HG03442 (cell line): ENCODE measurements at regions not wholly inside any gene's neighbourhood (a gene's known extent, or its start where the extent isn't known, plus 50 kb on each side); places are given as distances from the start of the nearest gene placed in this dataset.
"Not testable (repeated sequence)": the region's sequence is repeated elsewhere in the genome, so short reads cannot be mapped to it uniquely, and the experiment has no call there.

Experiments
- ATAC-seq: cut with Tn5 transposase; IDR thresholded peaks from one replicate; pipeline ENCODE4 v1.9.1; 2021; ENCODE audit warnings: mild to moderate bottlenecking, moderate library complexity; ENCODE audit not compliant: unreplicated experiment

DNA sequence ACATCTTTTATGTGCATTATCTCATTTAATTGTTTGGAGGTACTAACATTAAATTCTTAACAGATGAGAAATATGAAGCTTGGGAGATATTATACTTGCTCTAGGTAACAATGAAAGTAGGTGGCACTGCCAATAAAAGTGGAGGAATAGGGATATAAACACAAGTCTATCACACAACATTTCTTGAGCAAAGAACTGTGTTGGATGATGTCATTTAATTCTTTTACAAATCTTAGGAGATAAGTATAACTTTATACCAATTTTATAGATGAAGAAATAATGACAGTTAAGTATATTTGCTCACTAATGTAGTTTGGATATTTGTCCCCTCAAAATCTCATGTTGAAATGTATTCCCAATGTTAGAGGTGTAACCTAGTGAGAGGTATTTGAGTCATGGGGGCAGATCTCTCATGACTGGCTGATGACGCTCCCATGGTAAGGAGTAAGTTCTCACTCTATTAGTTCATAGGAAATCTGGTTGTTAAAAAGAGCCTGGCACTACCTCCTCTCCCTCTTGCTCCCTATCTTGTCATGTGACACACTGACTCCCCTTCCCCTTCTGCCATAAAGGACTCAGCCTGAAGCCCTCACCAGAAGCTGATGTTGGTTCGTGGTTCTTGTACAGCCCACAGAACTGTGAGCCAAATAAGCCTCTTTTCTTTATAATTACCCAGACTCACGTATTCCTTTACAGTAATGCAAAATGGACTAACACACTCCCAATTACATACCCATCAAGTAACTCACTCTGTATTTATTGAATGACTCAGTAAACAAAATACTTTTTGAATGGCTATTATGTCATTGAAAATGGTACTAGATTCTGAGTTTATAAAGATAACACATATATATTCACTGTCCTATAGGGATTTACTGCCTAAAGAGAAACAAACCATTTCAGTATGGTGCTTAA is 146.8 kb upstream of the KITLG start:
- no peak for ATAC-seq

DNA sequence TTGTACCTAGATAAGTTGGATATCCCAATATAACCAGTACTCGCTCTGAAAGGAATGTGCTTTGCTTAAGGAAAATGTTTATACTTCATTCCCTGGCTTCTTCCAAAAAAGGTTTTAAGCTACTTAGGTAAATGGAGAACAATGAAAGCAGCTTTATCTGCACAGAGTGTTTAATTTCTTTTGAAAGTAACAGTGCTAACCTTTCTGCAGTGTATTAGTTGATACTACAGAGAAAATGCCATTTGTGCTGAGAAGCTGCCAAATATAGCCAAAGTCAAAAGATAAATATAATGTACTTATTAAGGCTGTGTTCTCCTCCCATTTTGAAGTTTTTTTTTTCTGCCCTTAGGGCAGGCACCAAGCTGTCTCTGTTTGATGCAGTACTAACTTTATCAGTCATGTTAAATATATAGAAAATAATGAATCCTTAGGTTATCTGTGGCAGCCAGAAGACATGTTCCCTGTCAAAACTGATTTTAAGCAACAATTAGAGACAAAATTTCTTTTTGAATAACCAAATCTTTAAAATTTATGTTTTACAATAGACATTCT is 145.4 kb upstream of the KITLG start:
- no peak for ATAC-seq

DNA sequence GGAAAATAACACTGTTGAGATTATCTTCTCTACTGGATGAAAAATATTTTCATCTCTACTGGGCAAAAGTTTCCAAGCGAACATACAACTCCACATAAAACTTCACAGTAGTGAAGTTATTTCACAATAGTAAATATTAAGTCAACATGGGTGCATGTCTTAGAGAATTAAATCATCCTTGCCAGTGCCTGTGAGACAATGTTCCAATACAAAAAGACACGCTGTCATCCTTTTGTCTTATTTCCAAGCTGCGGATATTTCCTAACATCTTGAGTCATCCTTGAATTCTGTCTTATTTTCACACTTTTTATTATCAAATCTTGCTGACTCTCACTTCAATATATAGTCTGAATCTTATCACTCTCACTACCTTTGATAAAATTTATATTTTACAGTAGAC is 142.9 kb upstream of the KITLG start:
- ATAC-seq = no peak

DNA sequence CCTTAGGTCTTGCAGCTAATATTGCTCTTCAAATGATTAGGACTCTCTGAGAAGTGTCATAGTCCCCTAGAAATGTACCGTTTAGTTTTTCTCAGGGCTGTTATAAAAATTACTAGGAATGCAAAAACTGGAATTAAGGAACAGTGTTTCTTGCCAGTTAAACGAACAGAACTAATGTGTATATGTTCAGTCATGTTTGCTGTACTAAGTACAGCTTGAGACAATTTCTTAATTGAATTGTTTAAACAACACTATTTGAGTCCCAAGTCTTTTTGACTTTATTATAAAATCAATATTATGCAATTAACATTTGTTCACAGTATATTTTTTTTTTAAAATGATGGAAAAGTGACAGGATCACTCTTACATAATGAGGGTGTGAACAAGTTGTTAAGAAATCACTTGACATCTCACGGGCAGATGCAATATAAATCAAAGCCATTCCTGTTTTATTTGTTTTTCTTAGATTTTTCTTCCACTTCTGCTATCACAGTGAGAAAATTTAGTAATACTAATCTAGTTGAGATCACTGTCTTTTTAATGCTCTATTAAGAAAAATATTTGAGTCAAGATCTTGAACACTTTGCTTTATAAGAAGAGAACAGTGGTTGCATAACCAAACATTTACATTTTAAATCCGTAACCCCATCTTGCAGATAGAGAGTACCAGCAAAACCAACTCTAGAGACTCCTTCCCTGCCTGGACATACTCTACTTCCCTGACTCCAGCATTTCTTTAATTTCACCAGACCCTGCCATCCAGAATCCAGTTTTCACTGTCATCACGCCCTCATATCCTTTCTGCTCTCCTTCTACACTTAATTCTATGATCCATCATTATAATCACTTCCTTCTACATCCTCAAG is 140.7 kb upstream of the KITLG start:
- ATAC-seq = no peak

DNA sequence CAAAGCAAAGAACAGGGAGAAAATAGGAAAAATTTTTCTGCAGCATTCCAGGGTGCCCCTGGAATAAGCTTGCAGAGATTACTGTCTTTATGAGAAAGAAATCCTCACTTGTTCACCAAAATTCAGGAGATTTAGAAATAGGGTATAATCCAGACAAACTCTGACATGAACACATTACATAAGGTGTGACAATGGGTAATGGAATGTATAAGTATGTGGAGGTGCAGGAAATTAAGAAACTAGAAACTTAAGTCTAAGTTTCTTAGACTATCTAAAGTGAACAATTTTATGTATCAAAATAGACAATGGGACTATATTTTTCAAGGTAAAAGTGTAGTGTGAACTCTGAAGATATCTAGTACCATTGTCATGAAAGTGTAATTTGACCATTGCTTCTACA is 140.0 kb upstream of the KITLG start:
- no peak for ATAC-seq

DNA sequence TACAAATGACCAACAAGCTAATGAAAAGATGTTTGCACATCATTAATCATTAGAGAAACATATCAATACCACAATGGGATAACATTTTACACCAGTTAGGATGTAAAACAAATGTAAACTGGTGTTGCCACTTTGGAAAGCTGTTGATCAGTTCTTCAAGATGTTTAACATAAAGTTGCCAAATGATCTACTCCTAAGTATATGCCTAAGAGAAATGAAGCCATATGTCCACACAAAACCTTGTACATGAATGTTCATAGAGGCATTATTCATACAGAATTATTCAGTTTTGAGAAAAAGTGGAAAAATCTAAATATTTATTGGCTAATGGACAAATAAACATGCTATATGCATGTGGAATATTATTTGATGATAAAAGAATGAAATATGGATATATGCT is 136.9 kb upstream of the KITLG start:
- ATAC-seq = no peak

DNA sequence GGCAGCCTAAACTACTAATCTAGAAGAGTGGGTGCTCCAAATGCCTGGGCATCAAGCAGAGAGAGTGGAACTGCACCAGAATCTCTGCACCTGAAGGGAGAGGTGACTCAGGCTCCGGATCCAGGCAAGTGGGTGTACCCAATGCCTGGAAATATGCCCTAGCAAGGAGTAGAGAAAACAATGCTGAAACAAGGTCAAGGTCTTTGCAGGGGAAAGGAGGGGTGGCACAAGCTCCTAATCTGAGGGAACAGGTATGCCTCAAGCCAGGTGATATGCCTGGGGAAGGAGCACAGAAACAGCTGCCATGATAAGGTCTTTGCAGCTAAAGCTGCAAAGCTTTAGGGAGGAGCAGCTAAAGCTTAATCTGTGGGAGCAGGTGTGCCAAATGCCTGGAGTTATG is 136.0 kb upstream of the KITLG start:
- ATAC-seq = no peak

DNA sequence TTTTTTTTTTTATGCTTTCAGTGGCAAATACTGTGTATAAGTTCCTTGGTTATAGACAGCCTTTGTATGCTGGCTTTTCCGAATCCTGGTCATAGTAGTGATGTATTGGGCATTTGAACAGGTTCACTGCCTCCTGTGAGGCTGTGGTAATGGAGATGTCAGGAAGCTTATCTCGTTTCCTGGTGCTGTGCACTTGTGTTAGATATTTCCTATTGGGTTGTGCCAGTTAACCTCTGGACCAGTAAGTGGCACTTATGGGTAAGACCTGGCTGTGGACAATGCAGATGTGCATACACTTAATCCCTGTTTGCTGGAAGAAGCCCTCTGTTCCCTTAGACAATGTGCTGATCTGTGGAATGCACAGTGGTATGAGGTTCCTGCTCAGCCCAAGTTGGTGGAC is 135.4 kb upstream of the KITLG start:
- no peak for ATAC-seq

DNA sequence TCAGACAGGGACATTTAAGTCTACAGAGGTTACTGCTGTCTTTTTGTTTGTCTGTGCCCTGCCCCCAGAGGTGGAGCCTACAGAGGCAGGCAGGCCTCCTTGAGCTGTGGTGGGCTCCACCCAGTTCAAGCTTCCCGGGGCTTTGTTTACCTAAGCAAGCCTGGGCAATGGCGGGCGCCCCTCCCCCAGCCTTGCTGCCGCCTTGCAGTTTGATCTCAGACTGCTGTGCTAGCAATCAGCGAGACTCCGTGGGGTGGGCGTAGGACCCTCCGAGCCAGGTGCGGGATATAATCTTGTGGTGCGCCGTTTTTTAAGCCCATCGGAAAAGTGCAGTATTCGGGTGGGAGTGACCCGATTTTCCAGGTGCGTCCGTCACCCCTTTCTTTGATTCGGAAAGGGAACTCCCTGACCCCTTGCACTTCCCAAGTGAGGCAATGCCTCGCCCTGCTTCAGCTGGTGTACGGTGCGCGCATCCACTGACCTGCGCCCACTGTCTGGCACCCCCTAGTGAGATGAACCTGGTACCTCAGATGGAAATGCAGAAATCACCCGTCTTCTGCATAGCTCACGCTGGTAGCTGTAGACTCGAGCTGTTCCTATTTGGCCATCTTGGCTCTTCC is 134.1 kb upstream of the KITLG start:
- ATAC-seq = not testable (repeated sequence)

DNA sequence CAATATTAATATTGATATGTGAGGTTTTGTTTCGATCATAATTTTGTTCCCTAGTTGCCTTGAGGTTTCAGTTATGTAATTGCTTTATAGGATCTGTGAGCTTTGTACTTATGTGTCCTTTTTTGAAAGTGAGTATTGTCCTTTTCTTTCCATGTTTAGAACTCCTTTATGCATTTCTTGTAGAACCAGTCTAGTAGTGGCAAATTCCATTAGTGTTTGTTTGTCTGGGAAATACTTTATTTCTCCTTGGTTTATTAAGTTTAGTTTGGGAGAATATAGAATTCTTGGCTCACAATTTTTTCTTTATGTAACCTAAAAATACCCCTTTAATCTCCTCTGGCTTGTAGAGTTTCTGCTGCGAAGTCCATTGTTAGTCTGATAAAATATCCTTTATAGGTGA is 127.5 kb upstream of the KITLG start:
- ATAC-seq = no peak

DNA sequence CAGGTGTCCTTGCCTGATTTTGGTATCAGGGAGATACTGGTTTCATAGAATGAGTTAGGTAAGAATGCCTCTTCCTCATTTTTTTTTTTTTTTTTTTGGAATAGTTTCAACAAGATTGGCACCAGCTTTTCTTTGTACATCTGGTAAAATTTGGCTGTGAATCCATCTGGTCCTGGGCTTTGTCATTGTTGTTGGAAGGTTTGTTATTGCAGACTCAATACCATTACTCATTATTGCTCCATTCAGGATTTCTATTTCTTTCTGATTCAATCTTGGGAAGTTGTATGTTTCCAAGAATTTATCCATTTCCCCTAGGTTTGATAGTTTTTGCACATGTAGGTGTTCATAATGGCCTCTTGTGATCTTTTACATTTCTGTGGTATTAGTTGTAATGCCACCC is 126.0 kb upstream of the KITLG start:
- ATAC-seq = no peak

DNA sequence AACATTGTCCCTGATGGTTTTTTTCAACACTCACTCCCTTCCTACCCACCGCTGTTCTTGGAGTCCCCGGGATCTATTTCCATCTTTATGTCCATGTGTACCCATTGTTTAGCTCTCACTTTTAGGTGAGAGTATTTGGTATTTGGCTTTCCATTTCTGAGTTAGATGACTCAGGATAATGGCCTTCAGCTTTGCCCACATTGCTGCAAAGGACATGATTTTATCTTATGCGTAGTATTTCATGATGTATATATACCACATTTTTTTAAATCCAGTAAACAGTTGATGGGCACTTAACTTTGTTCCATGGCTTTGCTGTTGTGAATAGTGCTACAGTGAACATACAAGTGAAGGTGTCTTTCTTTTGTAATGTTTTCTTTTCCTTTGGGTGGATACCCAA is 123.5 kb upstream of the KITLG start:
- no peak for ATAC-seq

DNA sequence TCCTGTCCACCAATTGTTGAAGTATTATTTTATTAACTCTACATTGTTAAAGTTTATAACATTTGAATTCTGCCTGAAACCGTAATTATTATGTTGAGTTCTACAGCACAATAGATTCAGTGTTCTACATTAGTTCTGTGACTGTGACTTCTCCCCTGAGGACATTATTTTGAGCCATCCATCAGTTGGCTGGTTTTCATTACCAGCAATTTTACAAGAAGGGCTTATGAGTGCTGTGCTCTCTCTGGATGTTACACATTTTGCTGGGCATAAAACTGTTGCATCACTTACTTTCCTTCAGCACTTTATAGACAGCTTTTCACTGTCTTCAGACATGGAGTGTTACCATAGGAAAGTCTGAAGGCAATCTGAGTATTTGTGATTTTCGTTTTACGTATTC is 118.2 kb upstream of the KITLG start:
- ATAC-seq = no peak

DNA sequence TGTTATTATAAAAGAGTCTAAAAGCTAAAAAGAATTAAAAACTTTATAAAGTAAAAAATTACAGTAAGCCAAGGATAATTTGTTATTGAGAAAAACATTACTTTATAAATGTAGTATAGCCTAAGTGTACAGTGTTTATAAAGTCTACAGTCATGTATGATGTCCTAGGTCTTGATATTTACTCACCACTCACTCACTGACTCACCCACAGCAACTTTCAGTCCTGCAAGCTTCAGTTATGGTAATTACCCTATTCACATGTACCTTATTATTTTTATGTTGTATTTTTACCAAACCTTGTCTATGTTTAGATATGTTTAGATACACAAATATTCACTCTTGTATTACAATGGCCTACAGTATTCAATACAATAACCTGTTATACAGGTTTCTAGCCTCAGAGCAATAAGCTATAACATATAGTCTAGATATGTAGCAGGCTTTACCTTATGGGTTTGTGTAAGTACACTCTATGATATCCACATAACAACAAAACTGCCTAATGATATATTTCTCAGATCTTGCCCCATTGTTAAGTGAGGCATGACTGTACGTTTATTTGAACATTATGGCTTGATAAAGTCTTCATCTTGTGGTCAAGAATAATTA is 113.7 kb upstream of the KITLG start:
- no peak for ATAC-seq

DNA sequence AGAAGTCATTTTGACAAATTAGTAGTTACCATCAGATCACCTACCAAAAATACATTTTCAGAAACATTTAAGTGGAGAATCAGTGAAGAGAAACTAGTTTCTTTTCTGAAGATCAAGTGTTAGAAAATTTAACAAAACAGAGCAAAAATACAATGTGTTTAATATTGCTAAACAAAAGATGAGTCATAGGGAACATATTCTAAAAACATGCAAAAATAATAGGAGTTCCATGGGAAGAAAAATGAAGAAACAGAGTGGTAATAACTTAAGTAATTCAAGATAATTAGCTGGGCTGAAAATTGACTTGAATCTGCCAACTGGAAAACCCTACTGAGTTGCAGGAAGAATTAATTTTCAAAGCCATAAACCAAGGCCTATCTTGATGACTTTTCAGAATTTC is 111.5 kb upstream of the KITLG start:
- ATAC-seq = no peak

DNA sequence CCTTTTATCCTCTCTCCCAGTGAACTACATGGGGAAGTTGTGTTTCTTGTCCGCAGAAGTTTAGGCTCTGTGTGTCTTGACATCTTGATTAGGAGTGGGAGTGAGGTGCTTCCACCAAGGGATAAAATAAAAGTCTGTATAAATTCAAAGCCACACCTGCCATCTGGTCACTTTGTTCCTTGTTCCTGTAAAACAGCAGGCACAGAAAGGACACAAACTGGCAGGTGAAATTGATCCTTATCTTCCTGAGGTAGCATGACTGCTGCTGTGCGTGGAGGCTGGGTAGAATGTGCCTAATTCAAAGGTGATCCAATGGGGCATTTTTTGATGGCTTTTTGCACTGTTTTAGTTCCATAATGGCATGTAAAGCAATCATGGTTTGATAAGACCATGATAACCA is 104.3 kb upstream of the KITLG start:
- ATAC-seq = no peak

DNA sequence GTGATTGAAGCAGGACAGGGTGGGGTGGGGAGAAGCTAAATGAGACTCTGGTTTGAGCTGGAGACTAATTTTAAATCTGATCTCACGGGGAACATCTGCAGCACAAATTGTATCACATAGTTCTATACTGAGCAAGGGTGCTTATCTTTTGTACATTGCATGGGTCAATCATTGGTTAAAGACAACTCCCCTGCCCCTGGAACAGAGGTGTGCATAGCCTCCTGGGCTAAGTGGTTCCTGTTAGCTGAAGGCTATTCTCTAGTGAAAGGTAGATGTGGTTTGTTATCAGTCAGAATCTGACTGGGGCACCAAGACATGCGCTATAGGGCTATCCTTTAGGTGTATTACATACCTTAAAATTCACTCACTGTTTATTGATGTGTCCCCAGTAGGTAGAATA is 103.9 kb upstream of the KITLG start:
- ATAC-seq = no peak

DNA sequence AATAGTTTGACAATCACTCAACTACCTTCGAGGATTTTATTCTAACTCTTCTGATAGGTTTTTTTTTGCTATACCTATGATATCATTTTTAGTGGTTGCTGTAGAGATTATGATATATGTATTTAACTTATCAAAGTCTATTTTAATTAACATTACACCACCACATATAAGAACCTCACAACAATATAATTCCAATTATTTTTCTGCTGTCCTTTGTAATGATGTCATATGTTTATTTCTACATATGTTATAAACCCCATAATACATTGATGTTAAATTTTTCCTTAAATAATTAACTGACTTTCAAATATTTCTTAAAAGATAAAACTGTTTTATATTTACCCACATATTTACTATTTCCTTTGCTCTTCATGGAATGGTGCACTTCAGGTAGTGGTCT is 103.4 kb upstream of the KITLG start:
- no peak for ATAC-seq

DNA sequence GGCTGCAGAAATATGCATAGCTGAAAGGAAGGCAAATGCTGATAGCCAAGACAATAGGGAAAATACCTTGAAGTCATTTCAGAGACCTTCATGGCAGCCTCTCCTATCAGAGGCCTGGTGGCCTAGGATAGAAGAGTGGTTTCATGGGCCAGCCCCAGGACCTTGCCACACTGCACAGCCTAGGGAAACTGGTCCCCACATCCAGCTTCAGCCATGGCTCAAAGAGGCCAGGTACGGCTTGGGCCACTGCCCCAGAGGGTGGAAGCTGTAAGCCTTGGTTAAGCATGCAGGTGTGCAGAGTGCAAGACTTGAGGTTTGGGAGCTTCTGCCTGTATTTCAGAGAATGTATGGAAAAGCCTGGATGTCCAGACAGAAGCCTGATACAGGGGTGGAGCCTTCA is 101.0 kb upstream of the KITLG start:
- ATAC-seq = no peak

DNA sequence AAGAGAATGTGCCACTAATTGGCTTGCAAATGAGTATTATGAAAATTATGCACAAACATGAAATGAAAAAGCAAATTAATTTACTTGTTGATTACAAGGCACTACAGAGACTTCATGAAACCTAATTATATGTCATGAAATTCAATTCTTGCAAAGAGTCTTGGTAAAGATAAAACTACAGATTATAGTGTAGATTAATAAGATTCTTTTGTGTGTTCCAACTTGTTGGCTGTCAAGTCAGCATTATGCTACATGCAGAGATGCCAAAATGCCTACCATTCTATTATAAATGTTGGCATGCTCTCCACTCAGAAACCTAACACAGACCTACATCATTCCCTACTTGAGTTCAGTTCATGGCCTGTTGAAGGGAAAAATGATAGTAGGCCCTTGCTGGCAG is 97.2 kb upstream of the KITLG start:
- ATAC-seq = no peak

DNA sequence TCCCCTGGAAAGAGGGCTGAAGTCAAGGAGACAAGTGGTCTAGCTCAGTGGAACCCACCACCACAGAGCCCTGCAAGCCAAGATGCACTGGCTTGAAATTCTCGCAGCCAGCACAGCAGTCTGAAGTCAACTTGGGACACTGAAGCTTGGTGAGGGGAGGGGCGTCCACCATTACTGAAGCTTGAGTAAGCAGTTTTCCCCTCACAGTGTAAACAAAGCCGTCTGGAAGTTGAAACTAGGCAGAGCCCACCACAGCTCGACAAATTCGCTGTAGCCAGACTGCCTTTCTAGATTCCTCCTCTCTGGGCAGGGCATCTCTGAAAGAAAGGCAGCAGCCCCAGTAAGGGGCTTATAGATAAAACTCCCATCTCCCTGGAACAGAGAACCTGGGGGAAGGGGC is 87.3 kb upstream of the KITLG start:
- ATAC-seq = not testable (repeated sequence)
